Activated naive CD4-positive, alpha-beta T cell treated with anti-CD3 and anti-CD28 coated beads for 36 hours (primary cell): ENCODE measurements at regions not wholly inside any gene's neighbourhood (a gene's known extent, or its start where the extent isn't known, plus 50 kb on each side); places are given as distances from the start of the nearest gene placed in this dataset.
A peak's percentile ranks its signal among the peaks of the same experiment; 100 is the strongest.

Experiments
- CTCF ChIA-PET: fragments of 350-600 bp; sonication (Branson Sonifier 250); formaldehyde crosslinking; loops from one replicate; lab custom pipeline; 2021; ENCODE audit warnings: antibody characterized with exemption; lab: Charles Lee
- DNase-seq: peaks from one replicate; pipeline ENCODE4 v3.0.0-alpha.2; 2020
- H3K27ac Mint-ChIP-seq: one replicate; pipeline ENCODE4 v1.8.0; 2021; ENCODE audit warnings: mild to moderate bottlenecking, mixed read lengths
- H3K27me3 Mint-ChIP-seq: one replicate; pipeline ENCODE4 v1.8.0; 2021; ENCODE audit warnings: low read depth, mixed read lengths
- H3K36me3 Mint-ChIP-seq: one replicate; pipeline ENCODE4 v1.8.0; 2021; ENCODE audit warnings: low read depth, mixed read lengths
- H3K4me1 Mint-ChIP-seq: one replicate; pipeline ENCODE4 v1.8.0; 2021; ENCODE audit warnings: low read depth, mixed read lengths
- H3K4me3 Mint-ChIP-seq: one replicate; pipeline ENCODE4 v1.8.0; 2021; ENCODE audit warnings: mild to moderate bottlenecking, moderate library complexity, mixed read lengths
- H3K9me3 Mint-ChIP-seq: one replicate; pipeline ENCODE4 v1.8.0; 2021; ENCODE audit warnings: mixed read lengths
- intact Hi-C: fragments of 100-400 bp; cut with micrococcal nuclease; formaldehyde crosslinking; loops from one replicate; pipeline ENCODE4 v1.15.1; 2023

- Mint-ChIP-seq H3K4me3 (no peak overlapping the region), H3K9me3 (no peaks in the 10 kb centered on the region), H3K27me3 (peaks cover 50% of the 10 kb centered on the region), H3K36me3 (no peaks in the 10 kb centered on the region), H3K27ac (no peak overlapping the region), H3K4me1 (no peaks in the 10 kb centered on the region)
- intact Hi-C loops = loop anchor here (1.0 to 5.0 kb wide), 4 partner anchors 186 to 613 kb away; partner anchors contain the start of gene PCCA
- CTCF ChIA-PET = interaction anchor here (0.6 to 4.6 kb wide), 17 partner anchors 8 to 1246 kb away, joined by 3 to 30 read pairs (median 4); no protein-coding TSS in a partner anchor
- no peak for DNase-seq
Observed at GRCh38 chr13:99900960-99901359, 70.6 kb downstream of the ZIC5 start.

- Mint-ChIP-seq H3K27me3 (peaks cover 58% of the 10 kb centered on the region), H3K9me3 (no peaks in the 10 kb centered on the region), H3K4me3 (no peak overlapping the region), H3K36me3 (no peaks in the 10 kb centered on the region), H3K27ac (no peak overlapping the region), H3K4me1 (peaks cover 3% of the 10 kb centered on the region)
- CTCF ChIA-PET = interaction anchor here (0.6 to 4.6 kb wide), 10 partner anchors 15 to 612 kb away, joined by 3 to 30 read pairs (median 4); no protein-coding TSS in a partner anchor
- DNase-seq = no peak
- intact Hi-C loops = loop anchor here (5.0 kb wide), 2 partner anchors 456 to 1229 kb away; no protein-coding TSS in a partner anchor
Observed at GRCh38 chr13:99898421-99898820, 73.1 kb downstream of the ZIC5 start.

GRCh38 chr13:99897076-99897440 is 74.5 kb downstream of the ZIC5 start:
- H3K27me3 Mint-ChIP-seq = peaks cover 54% of the 10 kb centered on the region
- no peaks in the 10 kb centered on the region for H3K36me3 Mint-ChIP-seq
- DNase-seq = no peak
- peaks cover 3% of the 10 kb centered on the region for H3K4me1 Mint-ChIP-seq
- CTCF ChIA-PET = interaction anchor here (0.6 to 4.6 kb wide), 3 partner anchors 16 to 429 kb away, joined by 5 to 30 read pairs (median 5); no protein-coding TSS in a partner anchor
- H3K4me3 Mint-ChIP-seq = no peak overlapping the region
- H3K9me3 Mint-ChIP-seq = no peaks in the 10 kb centered on the region
- intact Hi-C loops = loop anchor here (5.0 kb wide), 2 partner anchors 455 to 1230 kb away; no protein-coding TSS in a partner anchor
- no peak overlapping the region for H3K27ac Mint-ChIP-seq

- peaks cover 3% of the 10 kb centered on the region for H3K4me1 Mint-ChIP-seq
- H3K4me3 Mint-ChIP-seq = no peak overlapping the region
- intact Hi-C loops = loop anchor here (5.0 kb wide), 2 partner anchors 454 to 1231 kb away; no protein-coding TSS in a partner anchor
- H3K27me3 Mint-ChIP-seq = peaks cover 52% of the 10 kb centered on the region
- no peak for DNase-seq
- CTCF ChIA-PET = interaction anchor here (0.6 to 4.6 kb wide), 3 partner anchors 17 to 429 kb away, joined by 5 to 30 read pairs (median 5); no protein-coding TSS in a partner anchor
- H3K36me3 Mint-ChIP-seq = no peaks in the 10 kb centered on the region
- H3K9me3 Mint-ChIP-seq = no peaks in the 10 kb centered on the region
- H3K27ac Mint-ChIP-seq = no peak overlapping the region
Observed at GRCh38 chr13:99896369-99897075, 75.0 kb downstream of the ZIC5 start.

- DNase-seq = no peak
- H3K4me1 Mint-ChIP-seq = peaks cover 3% of the 10 kb centered on the region
- peak overlapping the region; percentile 48 for H3K4me3 Mint-ChIP-seq
- CTCF ChIA-PET = no interaction called here
- no peak overlapping the region for H3K27ac Mint-ChIP-seq
- peaks cover 47% of the 10 kb centered on the region for H3K27me3 Mint-ChIP-seq
- H3K9me3 Mint-ChIP-seq = no peaks in the 10 kb centered on the region
- intact Hi-C loops = loop anchor here (1.0 to 5.0 kb wide), 3 partner anchors 239 to 1232 kb away; no protein-coding TSS in a partner anchor
- H3K36me3 Mint-ChIP-seq = no peaks in the 10 kb centered on the region
Observed at GRCh38 chr13:99895444-99896368, 75.9 kb downstream of the ZIC5 start.

- intact Hi-C loops = loop anchor here (1.0 to 5.0 kb wide), 3 partner anchors 239 to 1232 kb away; no protein-coding TSS in a partner anchor
- peaks cover 3% of the 10 kb centered on the region for H3K4me1 Mint-ChIP-seq
- no peak overlapping the region for H3K27ac Mint-ChIP-seq
- H3K27me3 Mint-ChIP-seq = peaks cover 40% of the 10 kb centered on the region
- DNase-seq = no peak
- H3K9me3 Mint-ChIP-seq = no peaks in the 10 kb centered on the region
- H3K36me3 Mint-ChIP-seq = no peaks in the 10 kb centered on the region
- CTCF ChIA-PET = no interaction called here
- peak overlapping the region; percentile 48 for H3K4me3 Mint-ChIP-seq
Observed at GRCh38 chr13:99894840-99895443, 76.6 kb downstream of the ZIC5 start.

GRCh38 chr13:99894105-99894839 is 77.3 kb downstream of the ZIC5 start:
- Mint-ChIP-seq H3K27me3 (peaks cover 39% of the 10 kb centered on the region), H3K4me3 (peak overlapping the region; percentile 48), H3K9me3 (no peaks in the 10 kb centered on the region), H3K36me3 (no peaks in the 10 kb centered on the region), H3K27ac (no peak overlapping the region), H3K4me1 (peaks cover 3% of the 10 kb centered on the region)
- CTCF ChIA-PET = interaction anchor here (0.6 kb wide), 1 partner anchor 184 kb away, joined by 3 read pairs; no protein-coding TSS in a partner anchor
- intact Hi-C loops = no loop called here
- no peak for DNase-seq

- no peaks in the 10 kb centered on the region for H3K9me3 Mint-ChIP-seq
- no peaks in the 10 kb centered on the region for H3K36me3 Mint-ChIP-seq
- no peak for DNase-seq
- CTCF ChIA-PET = no interaction called here
- peaks cover 3% of the 10 kb centered on the region for H3K4me1 Mint-ChIP-seq
- peaks cover 32% of the 10 kb centered on the region for H3K27me3 Mint-ChIP-seq
- no peak overlapping the region for H3K4me3 Mint-ChIP-seq
- intact Hi-C loops = no loop called here
- H3K27ac Mint-ChIP-seq = no peak overlapping the region
Observed at GRCh38 chr13:99893567-99893966, 78.0 kb downstream of the ZIC5 start.

GRCh38 chr13:99892866-99893504 is 78.6 kb downstream of the ZIC5 start:
- Mint-ChIP-seq H3K4me3 (no peak overlapping the region), H3K27ac (no peak overlapping the region), H3K36me3 (no peaks in the 10 kb centered on the region), H3K4me1 (peaks cover 3% of the 10 kb centered on the region), H3K9me3 (no peaks in the 10 kb centered on the region), H3K27me3 (peaks cover 26% of the 10 kb centered on the region)
- intact Hi-C loops = no loop called here
- no peak for DNase-seq
- CTCF ChIA-PET = interaction anchor here (2.1 kb wide), 1 partner anchor 8 kb away, joined by 9 read pairs; no protein-coding TSS in a partner anchor

GRCh38 chr13:99892196-99892613 is 79.4 kb downstream of the ZIC5 start:
- no peak overlapping the region for H3K27ac Mint-ChIP-seq
- no peaks in the 10 kb centered on the region for H3K36me3 Mint-ChIP-seq
- intact Hi-C loops = no loop called here
- DNase-seq = no peak
- CTCF ChIA-PET = interaction anchor here (2.1 kb wide), 1 partner anchor 9 kb away, joined by 9 read pairs; no protein-coding TSS in a partner anchor
- H3K9me3 Mint-ChIP-seq = no peaks in the 10 kb centered on the region
- H3K27me3 Mint-ChIP-seq = peaks cover 19% of the 10 kb centered on the region
- H3K4me1 Mint-ChIP-seq = peaks cover 3% of the 10 kb centered on the region
- H3K4me3 Mint-ChIP-seq = no peak overlapping the region

GRCh38 chr13:99886706-99887105 is 84.9 kb downstream of the ZIC5 start:
- intact Hi-C loops = no loop called here
- Mint-ChIP-seq H3K27ac (no peak overlapping the region), H3K4me3 (no peak overlapping the region), H3K36me3 (peaks cover 2% of the 10 kb centered on the region), H3K27me3 (no peaks in the 10 kb centered on the region), H3K9me3 (no peaks in the 10 kb centered on the region), H3K4me1 (no peaks in the 10 kb centered on the region)
- DNase-seq = no peak
- CTCF ChIA-PET = interaction anchor here (0.5 kb wide), 1 partner anchor 342 kb away, joined by 3 read pairs; no protein-coding TSS in a partner anchor
